ENCODE measurements at regions not wholly inside any gene's neighbourhood (a gene's known extent, or its start where the extent isn't known, plus 50 kb on each side); places are given as distances from the start of the nearest gene placed in this dataset.
"Not testable (repeated sequence)": the region's sequence is repeated elsewhere in the genome, so short reads cannot be mapped to it uniquely, and the experiment has no call there.

- no peaks in the 10 kb centered on the region for H3K9me3 ChIP-seq
- no peak overlapping the region for H3K4me3 ChIP-seq
- H3K4me1 ChIP-seq (ENCODE audit: low read depth): no peaks in the 10 kb centered on the region
- DNase-seq (no peak), ATAC-seq (no peak)
- intact Hi-C loops (cut with DNase I, micrococcal nuclease): no loop called here
- H3K36me3 ChIP-seq (ENCODE audit: low read depth): no peaks in the 10 kb centered on the region
- TF ChIP-seq CTCF (IDR thresholded peaks at IDR 0.05): no peak
Measured at GRCh38 chr2:190150413-190150812, 87.9 kb upstream of the MSTN start.

DNA sequence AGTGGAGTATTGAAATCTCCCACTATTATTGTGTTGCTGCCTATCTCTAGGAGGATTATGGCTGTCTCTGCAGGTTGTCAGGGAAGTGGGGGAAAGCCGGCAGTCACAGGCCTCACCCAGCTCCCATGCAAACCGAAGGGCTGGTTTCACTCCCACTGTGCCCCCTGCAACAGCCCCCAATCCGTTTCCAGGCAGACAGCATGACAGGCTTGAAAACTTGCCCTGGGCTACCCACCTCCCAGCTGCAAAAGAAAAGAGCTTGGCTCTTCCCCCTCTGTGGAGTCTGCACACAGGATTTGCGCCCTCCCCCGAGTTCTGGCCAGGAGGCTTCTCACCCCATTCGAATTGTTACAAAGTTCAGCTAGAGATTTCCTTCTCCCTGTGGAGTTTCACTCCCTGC is 87.4 kb upstream of the MSTN start:
- intact Hi-C loops (cut with DNase I, micrococcal nuclease): no loop called here
- H3K36me3 ChIP-seq (ENCODE audit: low read depth): no peaks in the 10 kb centered on the region

DNA sequence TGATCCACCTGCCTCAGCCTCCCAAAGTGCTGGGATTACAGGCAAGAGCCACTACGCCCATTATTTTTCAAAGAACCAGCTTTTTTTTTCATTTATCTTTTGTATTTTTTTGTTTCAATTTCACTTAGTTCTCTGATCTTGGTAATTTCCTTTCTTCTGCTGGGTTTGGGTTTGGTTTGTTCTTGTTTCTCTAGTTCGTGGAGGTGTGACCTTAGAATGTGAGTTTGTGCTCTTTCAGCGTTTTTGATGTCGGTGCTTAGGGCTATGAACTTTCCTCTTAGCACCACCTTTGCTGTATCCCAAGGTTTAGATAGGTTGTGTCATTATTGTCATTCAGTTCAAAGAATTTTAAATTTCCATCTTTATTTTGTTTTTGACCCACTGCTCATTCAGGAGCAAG is 86.7 kb upstream of the MSTN start:
- ATAC-seq: no peak
- no peaks in the 10 kb centered on the region for H3K36me3 ChIP-seq (ENCODE audit: low read depth)
- no peaks in the 10 kb centered on the region for H3K9me3 ChIP-seq
- no peaks in the 10 kb centered on the region for H3K4me1 ChIP-seq (ENCODE audit: low read depth)
- no peak overlapping the region for H3K4me3 ChIP-seq
- no peak for TF ChIP-seq CTCF (IDR thresholded peaks at IDR 0.05)
- intact Hi-C loops (cut with DNase I, micrococcal nuclease): no loop called here
- no peak for DNase-seq

More for the DNA sequence above, 87.4 kb upstream of the MSTN start:
- DNase-seq: no peak
- Histone ChIP-seq H3K4me3 (no peak overlapping the region), H3K9me3 (no peaks in the 10 kb centered on the region), H3K4me1 (ENCODE audit: low read depth) (no peaks in the 10 kb centered on the region)
- no peak for TF ChIP-seq CTCF (IDR thresholded peaks at IDR 0.05)
- ATAC-seq: no peak

DNA sequence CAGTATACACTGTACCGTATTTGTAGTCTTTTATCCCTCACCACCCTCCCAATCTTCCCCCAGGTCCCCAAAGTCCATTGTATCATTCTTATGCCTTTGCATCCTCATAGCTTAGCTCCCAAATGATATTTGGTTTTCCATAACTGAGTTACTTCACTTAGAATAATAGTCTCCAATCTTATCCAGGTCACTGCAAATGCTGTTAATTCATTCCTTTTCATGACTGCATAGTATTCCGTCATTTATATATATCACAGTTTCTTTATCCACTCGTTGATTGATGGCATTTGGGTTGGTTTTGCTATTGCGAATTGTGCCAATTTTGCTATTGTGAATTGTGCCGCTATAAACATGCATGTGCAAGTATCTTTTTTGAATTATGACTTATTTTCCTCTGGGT is 83.6 kb upstream of the MSTN start:
- H3K4me3 ChIP-seq; DNase-seq; H3K36me3 ChIP-seq (ENCODE audit: low read depth); ATAC-seq; intact Hi-C loops (cut with DNase I, micrococcal nuclease); H3K9me3 ChIP-seq; H3K4me1 ChIP-seq (ENCODE audit: low read depth): not testable (repeated sequence)

DNA sequence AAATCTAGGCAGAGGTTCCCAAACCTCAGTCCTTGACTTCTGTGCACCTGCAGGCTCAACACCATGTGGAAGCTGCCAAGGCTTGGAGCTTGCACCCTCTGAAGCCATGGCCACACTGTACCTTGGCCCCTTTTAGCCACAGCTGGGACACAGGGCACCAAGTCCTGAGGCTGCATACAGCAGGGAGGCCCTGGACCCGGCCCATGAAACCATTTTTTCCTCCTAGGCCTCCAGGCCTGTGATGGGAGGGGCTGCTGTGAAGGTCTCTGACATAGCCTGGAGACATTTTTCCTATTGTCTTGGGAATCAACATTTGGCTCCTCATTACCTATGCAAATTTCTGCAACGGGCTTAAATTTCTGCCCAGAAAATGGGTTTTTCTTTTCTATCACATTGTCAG is 77.9 kb upstream of the MSTN start:
- H3K4me3 ChIP-seq: not testable (repeated sequence)

DNA sequence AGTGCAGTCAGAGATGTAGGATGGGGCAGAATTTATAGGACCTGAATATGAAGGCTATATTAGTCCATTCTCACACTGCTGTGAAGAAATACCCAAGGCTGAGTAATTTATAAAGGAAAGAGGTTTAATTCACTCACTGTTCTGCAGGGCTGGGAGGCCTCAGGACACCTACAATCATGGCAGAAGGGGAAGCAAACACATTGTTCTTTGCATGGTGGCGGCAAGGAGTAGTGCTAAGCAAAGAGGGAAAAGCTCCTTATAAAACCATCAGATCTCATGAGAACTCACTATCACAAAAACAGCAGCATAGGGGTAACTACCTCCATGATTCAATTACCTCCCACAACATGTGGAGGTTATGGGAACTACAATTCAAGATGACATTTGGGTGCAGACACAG is 76.8 kb upstream of the MSTN start:
- DNase-seq (no peak), ATAC-seq (no peak)
- intact Hi-C loops (cut with DNase I, micrococcal nuclease): no loop called here
- no peak for TF ChIP-seq CTCF (IDR thresholded peaks at IDR 0.05)
- Histone ChIP-seq H3K4me3 (no peak overlapping the region), H3K4me1 (ENCODE audit: low read depth) (no peaks in the 10 kb centered on the region), H3K36me3 (ENCODE audit: low read depth) (no peaks in the 10 kb centered on the region), H3K9me3 (peaks cover 16% of the 10 kb centered on the region)

More for the DNA sequence above, 77.9 kb upstream of the MSTN start:
- ATAC-seq; H3K9me3 ChIP-seq; intact Hi-C loops (cut with DNase I, micrococcal nuclease); DNase-seq; H3K36me3 ChIP-seq (ENCODE audit: low read depth); H3K4me1 ChIP-seq (ENCODE audit: low read depth): not testable (repeated sequence)

DNA sequence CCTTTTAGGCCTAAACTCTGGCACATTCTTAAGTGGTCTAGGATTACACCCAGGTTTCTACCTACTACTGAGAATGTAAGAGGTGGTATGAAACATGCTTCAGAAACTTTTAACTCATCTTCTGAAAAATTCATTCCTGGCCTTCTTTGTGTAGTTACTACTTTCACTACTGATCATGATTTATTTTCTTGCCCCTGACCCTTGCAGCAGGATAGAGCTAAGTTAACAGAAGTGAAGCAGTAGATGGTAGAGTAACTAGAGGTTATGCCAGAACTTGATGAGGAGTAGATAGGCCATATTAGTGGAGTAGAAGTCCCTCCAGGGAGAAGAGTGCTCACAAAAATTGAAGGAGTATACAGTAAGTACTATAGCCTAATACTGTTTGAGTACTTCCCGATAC is 75.5 kb upstream of the MSTN start:
- intact Hi-C loops (cut with DNase I, micrococcal nuclease): no loop called here
- TF ChIP-seq CTCF (IDR thresholded peaks at IDR 0.05): no peak
- Histone ChIP-seq H3K36me3 (ENCODE audit: low read depth) (no peaks in the 10 kb centered on the region), H3K4me3 (no peak overlapping the region), H3K4me1 (ENCODE audit: low read depth) (no peaks in the 10 kb centered on the region), H3K9me3 (peaks cover 20% of the 10 kb centered on the region)
- no peak for DNase-seq
- ATAC-seq: no peak

Measured in mucosa of descending colon (tissue), 3 donors.